ENCODE measurements at regions not wholly inside any gene's neighbourhood (a gene's known extent, or its start where the extent isn't known, plus 50 kb on each side); places are given as distances from the start of the nearest gene placed in this dataset.

GRCh38 chr1:106768501-106768900 lies 288.0 kb upstream of the PRMT6 start:
- Histone ChIP-seq H3K36me3 (ENCODE audit: control insufficient read depth in 1 of 2, insufficient read depth in 2 of 2, low read length in 2 of 2) (no peaks in the 10 kb centered on the region), H3K27ac (ENCODE audit: low read length) (no peak overlapping the region), H3K9me3 (ENCODE audit: control insufficient read depth in 1 of 2, low read length in 2 of 2) (peaks cover 0 to 5% of the 10 kb centered on the region in 2 donors), H3K4me1 (ENCODE audit: control insufficient read depth in 1 of 2, insufficient read depth in 2 of 2, low read length in 2 of 2) (no peaks in the 10 kb centered on the region), H3K27me3 (ENCODE audit: low read depth, low read length) (no peaks in the 10 kb centered on the region), H3K4me3 (ENCODE audit: low read depth in 1 of 2, low read length in 2 of 2) (no peak overlapping the region)

- Histone ChIP-seq H3K27ac (ENCODE audit: low read length) (no peak overlapping the region), H3K4me1 (ENCODE audit: control insufficient read depth in 1 of 2, insufficient read depth in 2 of 2, low read length in 2 of 2) (no peaks in the 10 kb centered on the region), H3K36me3 (ENCODE audit: control insufficient read depth in 1 of 2, insufficient read depth in 2 of 2, low read length in 2 of 2) (no peaks in the 10 kb centered on the region), H3K27me3 (ENCODE audit: low read depth, low read length) (no peaks in the 10 kb centered on the region), H3K9me3 (ENCODE audit: control insufficient read depth in 1 of 2, low read length in 2 of 2) (peaks cover 0 to 16% of the 10 kb centered on the region in 2 donors), H3K4me3 (ENCODE audit: low read depth in 1 of 2, low read length in 2 of 2) (no peak overlapping the region)
Measured at GRCh38 chr1:106773206-106773605, 283.3 kb upstream of the PRMT6 start.

GRCh38 chr1:106780066-106780465 lies 276.4 kb upstream of the PRMT6 start:
- Histone ChIP-seq H3K27me3 (ENCODE audit: low read depth, low read length) (no peaks in the 10 kb centered on the region), H3K9me3 (ENCODE audit: control insufficient read depth in 1 of 2, low read length in 2 of 2) (peaks cover 0 to 6% of the 10 kb centered on the region in 2 donors), H3K36me3 (ENCODE audit: control insufficient read depth in 1 of 2, insufficient read depth in 2 of 2, low read length in 2 of 2) (no peaks in the 10 kb centered on the region), H3K4me3 (ENCODE audit: low read depth in 1 of 2, low read length in 2 of 2) (no peak overlapping the region), H3K4me1 (ENCODE audit: control insufficient read depth in 1 of 2, insufficient read depth in 2 of 2, low read length in 2 of 2) (no peaks in the 10 kb centered on the region), H3K27ac (ENCODE audit: low read length) (no peak overlapping the region)

- Histone ChIP-seq H3K36me3 (ENCODE audit: control insufficient read depth in 1 of 2, insufficient read depth in 2 of 2, low read length in 2 of 2) (no peaks in the 10 kb centered on the region), H3K27me3 (ENCODE audit: low read depth, low read length) (no peaks in the 10 kb centered on the region), H3K4me1 (ENCODE audit: control insufficient read depth in 1 of 2, insufficient read depth in 2 of 2, low read length in 2 of 2) (no peaks in the 10 kb centered on the region)
Measured at GRCh38 chr1:106780806-106781569, 275.5 kb upstream of the PRMT6 start.

GRCh38 chr1:106785176-106785575 lies 271.3 kb upstream of the PRMT6 start:
- no peaks in the 10 kb centered on the region for H3K36me3 ChIP-seq (ENCODE audit: control insufficient read depth in 1 of 2, insufficient read depth in 2 of 2, low read length in 2 of 2)
- H3K9me3 ChIP-seq (ENCODE audit: control insufficient read depth in 1 of 2, low read length in 2 of 2), result no peaks in the 10 kb centered on the region
- no peaks in the 10 kb centered on the region for H3K4me1 ChIP-seq (ENCODE audit: control insufficient read depth in 1 of 2, insufficient read depth in 2 of 2, low read length in 2 of 2)
- no peak overlapping the region for H3K27ac ChIP-seq (ENCODE audit: low read length)
- no peaks in the 10 kb centered on the region for H3K27me3 ChIP-seq (ENCODE audit: low read depth, low read length)
- no peak overlapping the region for H3K4me3 ChIP-seq (ENCODE audit: low read depth in 1 of 2, low read length in 2 of 2)

More at GRCh38 chr1:106780806-106781569, 275.5 kb upstream of the PRMT6 start:
- Histone ChIP-seq H3K4me3 (ENCODE audit: low read depth in 1 of 2, low read length in 2 of 2) (no peak overlapping the region), H3K9me3 (ENCODE audit: control insufficient read depth in 1 of 2, low read length in 2 of 2) (peaks cover 0 to 5% of the 10 kb centered on the region in 2 donors), H3K27ac (ENCODE audit: low read length) (no peak overlapping the region)

GRCh38 chr1:106787520-106787919 lies 269.0 kb upstream of the PRMT6 start:
- H3K9me3 ChIP-seq (ENCODE audit: control insufficient read depth in 1 of 2, low read length in 2 of 2), result no peaks in the 10 kb centered on the region
- no peaks in the 10 kb centered on the region for H3K4me1 ChIP-seq (ENCODE audit: control insufficient read depth in 1 of 2, insufficient read depth in 2 of 2, low read length in 2 of 2)
- H3K36me3 ChIP-seq (ENCODE audit: control insufficient read depth in 1 of 2, insufficient read depth in 2 of 2, low read length in 2 of 2), result no peaks in the 10 kb centered on the region
- no peak overlapping the region for H3K27ac ChIP-seq (ENCODE audit: low read length)
- H3K27me3 ChIP-seq (ENCODE audit: low read depth, low read length), result no peaks in the 10 kb centered on the region
- H3K4me3 ChIP-seq (ENCODE audit: low read depth in 1 of 2, low read length in 2 of 2), result no peak overlapping the region

- H3K9me3 ChIP-seq (ENCODE audit: control insufficient read depth in 1 of 2, low read length in 2 of 2), result no peaks in the 10 kb centered on the region
- H3K36me3 ChIP-seq (ENCODE audit: control insufficient read depth in 1 of 2, insufficient read depth in 2 of 2, low read length in 2 of 2), result no peaks in the 10 kb centered on the region
- no peaks in the 10 kb centered on the region for H3K27me3 ChIP-seq (ENCODE audit: low read depth, low read length)
- no peak overlapping the region for H3K4me3 ChIP-seq (ENCODE audit: low read depth in 1 of 2, low read length in 2 of 2)
- H3K4me1 ChIP-seq (ENCODE audit: control insufficient read depth in 1 of 2, insufficient read depth in 2 of 2, low read length in 2 of 2), result no peaks in the 10 kb centered on the region
- no peak overlapping the region for H3K27ac ChIP-seq (ENCODE audit: low read length)
Measured at GRCh38 chr1:106789686-106790085, 266.8 kb upstream of the PRMT6 start.

- Histone ChIP-seq H3K36me3 (ENCODE audit: control insufficient read depth in 1 of 2, insufficient read depth in 2 of 2, low read length in 2 of 2) (no peaks in the 10 kb centered on the region), H3K4me1 (ENCODE audit: control insufficient read depth in 1 of 2, insufficient read depth in 2 of 2, low read length in 2 of 2) (no peaks in the 10 kb centered on the region), H3K27ac (ENCODE audit: low read length) (no peak overlapping the region), H3K4me3 (ENCODE audit: low read depth in 1 of 2, low read length in 2 of 2) (no peak overlapping the region), H3K9me3 (ENCODE audit: control insufficient read depth in 1 of 2, low read length in 2 of 2) (no peaks in the 10 kb centered on the region), H3K27me3 (ENCODE audit: low read depth, low read length) (no peaks in the 10 kb centered on the region)
Measured at GRCh38 chr1:106791041-106791440, 265.4 kb upstream of the PRMT6 start.

GRCh38 chr1:106793651-106794050 lies 262.8 kb upstream of the PRMT6 start:
- Histone ChIP-seq H3K27me3 (ENCODE audit: low read depth, low read length) (no peaks in the 10 kb centered on the region), H3K36me3 (ENCODE audit: control insufficient read depth in 1 of 2, insufficient read depth in 2 of 2, low read length in 2 of 2) (no peaks in the 10 kb centered on the region), H3K4me3 (ENCODE audit: low read depth in 1 of 2, low read length in 2 of 2) (no peak overlapping the region), H3K9me3 (ENCODE audit: control insufficient read depth in 1 of 2, low read length in 2 of 2) (no peaks in the 10 kb centered on the region), H3K27ac (ENCODE audit: low read length) (no peak overlapping the region), H3K4me1 (ENCODE audit: control insufficient read depth in 1 of 2, insufficient read depth in 2 of 2, low read length in 2 of 2) (no peaks in the 10 kb centered on the region)

GRCh38 chr1:106798991-106799390 lies 257.5 kb upstream of the PRMT6 start:
- no peaks in the 10 kb centered on the region for H3K9me3 ChIP-seq (ENCODE audit: control insufficient read depth in 1 of 2, low read length in 2 of 2)
- H3K4me3 ChIP-seq (ENCODE audit: low read depth in 1 of 2, low read length in 2 of 2), result no peak overlapping the region
- no peak overlapping the region for H3K27ac ChIP-seq (ENCODE audit: low read length)
- H3K4me1 ChIP-seq (ENCODE audit: control insufficient read depth in 1 of 2, insufficient read depth in 2 of 2, low read length in 2 of 2), result no peaks in the 10 kb centered on the region
- H3K27me3 ChIP-seq (ENCODE audit: low read depth, low read length), result no peaks in the 10 kb centered on the region
- H3K36me3 ChIP-seq (ENCODE audit: control insufficient read depth in 1 of 2, insufficient read depth in 2 of 2, low read length in 2 of 2), result no peaks in the 10 kb centered on the region

GRCh38 chr1:106802181-106802580 lies 254.3 kb upstream of the PRMT6 start:
- H3K36me3 ChIP-seq (ENCODE audit: control insufficient read depth in 1 of 2, insufficient read depth in 2 of 2, low read length in 2 of 2), result no peaks in the 10 kb centered on the region
- no peaks in the 10 kb centered on the region for H3K4me1 ChIP-seq (ENCODE audit: control insufficient read depth in 1 of 2, insufficient read depth in 2 of 2, low read length in 2 of 2)
- no peaks in the 10 kb centered on the region for H3K27me3 ChIP-seq (ENCODE audit: low read depth, low read length)
- H3K4me3 ChIP-seq (ENCODE audit: low read depth in 1 of 2, low read length in 2 of 2), result no peak overlapping the region
- H3K9me3 ChIP-seq (ENCODE audit: control insufficient read depth in 1 of 2, low read length in 2 of 2), result no peaks in the 10 kb centered on the region
- no peak overlapping the region for H3K27ac ChIP-seq (ENCODE audit: low read length)

GRCh38 chr1:106814418-106814817 lies 242.1 kb upstream of the PRMT6 start:
- H3K27me3 ChIP-seq (ENCODE audit: low read depth, low read length), result no peaks in the 10 kb centered on the region
- H3K9me3 ChIP-seq (ENCODE audit: control insufficient read depth in 1 of 2, low read length in 2 of 2), result no peaks in the 10 kb centered on the region
- H3K4me1 ChIP-seq (ENCODE audit: control insufficient read depth in 1 of 2, insufficient read depth in 2 of 2, low read length in 2 of 2), result no peaks in the 10 kb centered on the region
- no peaks in the 10 kb centered on the region for H3K36me3 ChIP-seq (ENCODE audit: control insufficient read depth in 1 of 2, insufficient read depth in 2 of 2, low read length in 2 of 2)
- H3K27ac ChIP-seq (ENCODE audit: low read length), result no peak overlapping the region
- H3K4me3 ChIP-seq (ENCODE audit: low read depth in 1 of 2, low read length in 2 of 2), result no peak overlapping the region
